GM12878 (cell line): ENCODE measurements at regions not wholly inside any gene's neighbourhood (a gene's known extent, or its start where the extent isn't known, plus 50 kb on each side); places are given as distances from the start of the nearest gene placed in this dataset.

Source experiments
- EGR1 ChIP-seq, 2 experiments: IDR thresholded peaks; 1 replicate in 1 of 2; 2 replicates in 1 of 2; pipeline ENCODE4 v1.6.1; 2011 to 2012; ENCODE audit warnings: low read depth in 2 of 2, low read length in 2 of 2, borderline replicate concordance in 1 of 2, mild to moderate bottlenecking in 1 of 2, moderate library complexity in 1 of 2
- EP300 ChIP-seq, 2 experiments: fragments of 150-350 bp in 1 of 2; IDR thresholded peaks; 2 replicates each; pipeline ENCODE4 v1.6.1; 2011 to 2012; ENCODE audit warnings: low read depth in 2 of 2, low read length in 2 of 2, borderline replicate concordance in 1 of 2, improper control_type of control experiment in 1 of 2, inconsistent platforms in 1 of 2; ENCODE audit not compliant: control insufficient read depth in 1 of 2
- EZH2 ChIP-seq: IDR thresholded peaks from 2 replicates; pipeline ENCODE4 v1.6.1; 2012; ENCODE audit warnings: low read depth, mild to moderate bottlenecking, control low read depth, inconsistent platforms, low read length, borderline replicate concordance; ENCODE audit not compliant: control insufficient read depth
- MYB ChIP-seq: fragments of 150-350 bp; IDR thresholded peaks from 2 replicates; pipeline ENCODE4 v1.6.1; 2014; ENCODE audit warnings: mild to moderate bottlenecking, low read depth, low read length, borderline replicate concordance
- NRF1 ChIP-seq: conservative IDR thresholded peaks from 2 replicates; pipeline ENCODE4 v1.6.1; 2011; ENCODE audit warnings: mild to moderate bottlenecking, low read depth, low read length, improper control_type of control experiment
- PAX8 ChIP-seq: fragments of 450-650 bp; IDR thresholded peaks from 2 replicates; pipeline ENCODE4 v1.6.1; 2017; ENCODE audit warnings: mild to moderate bottlenecking, moderate library complexity
- POLR2A ChIP-seq: IDR thresholded peaks from 2 replicates; pipeline ENCODE4 v1.6.1; 2011; ENCODE audit warnings: low read depth, mild to moderate bottlenecking, low read length
- SPI1 ChIP-seq: IDR thresholded peaks from 2 replicates; pipeline ENCODE4 v1.6.1; 2011; ENCODE audit warnings: low read depth, mild to moderate bottlenecking, low read length, moderate library complexity, borderline replicate concordance; ENCODE audit not compliant: insufficient read depth
- TF ChIP-seq, protein P1 (sequence below), 3 experiments: IDR thresholded peaks in 2 of 3; conservative IDR thresholded peaks in 1 of 3; 2 replicates each; pipeline ENCODE4 v1.5.1; 2011; ENCODE audit warnings: low read depth in 3 of 3, low read length in 3 of 3, mild to moderate bottlenecking in 3 of 3, control low read depth in 2 of 3, moderate library complexity in 2 of 3, inconsistent platforms in 1 of 3, mixed read lengths in 1 of 3; ENCODE audit not compliant: control insufficient read depth in 2 of 3, insufficient read depth in 1 of 3; ENCODE audit errors: extremely low read depth in 1 of 3
- TF ChIP-seq, protein P2 (sequence below): IDR thresholded peaks from 2 replicates; pipeline ENCODE4 v1.6.1; 2011; ENCODE audit warnings: borderline replicate concordance, low read depth, mild to moderate bottlenecking, moderate library complexity, mixed read lengths, low read length; ENCODE audit not compliant: insufficient read depth; ENCODE audit errors: extremely low read length
- TF ChIP-seq, protein P3 (sequence below): IDR thresholded peaks from 2 replicates; pipeline ENCODE4 v1.6.1; 2012; ENCODE audit warnings: low read length, inconsistent platforms

DNA sequence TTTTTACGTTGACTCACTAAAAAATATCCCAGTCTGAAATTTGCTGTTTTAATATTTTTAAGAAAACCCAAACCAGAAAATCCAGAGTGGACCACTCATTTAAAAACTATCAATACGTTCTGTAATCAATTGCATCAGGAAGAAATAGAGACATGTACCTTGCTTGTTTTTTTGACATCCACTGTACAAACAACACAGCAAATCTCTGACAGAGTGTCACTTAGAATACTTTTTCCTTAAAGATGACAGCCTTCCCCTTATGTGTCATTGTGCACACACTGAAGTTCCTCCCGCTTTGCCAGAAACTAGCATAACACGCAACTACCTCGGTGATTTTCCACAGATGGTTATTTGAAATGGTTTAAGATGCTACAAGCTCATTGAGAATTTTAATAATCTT, 321.7 kb upstream of the PFKP start:
- TF ChIP-seq EZH2, result no peak
- TF ChIP-seq SPI1, result no peak
- TF ChIP-seq POLR2A, result no peak
- TF ChIP-seq, protein P1, sequence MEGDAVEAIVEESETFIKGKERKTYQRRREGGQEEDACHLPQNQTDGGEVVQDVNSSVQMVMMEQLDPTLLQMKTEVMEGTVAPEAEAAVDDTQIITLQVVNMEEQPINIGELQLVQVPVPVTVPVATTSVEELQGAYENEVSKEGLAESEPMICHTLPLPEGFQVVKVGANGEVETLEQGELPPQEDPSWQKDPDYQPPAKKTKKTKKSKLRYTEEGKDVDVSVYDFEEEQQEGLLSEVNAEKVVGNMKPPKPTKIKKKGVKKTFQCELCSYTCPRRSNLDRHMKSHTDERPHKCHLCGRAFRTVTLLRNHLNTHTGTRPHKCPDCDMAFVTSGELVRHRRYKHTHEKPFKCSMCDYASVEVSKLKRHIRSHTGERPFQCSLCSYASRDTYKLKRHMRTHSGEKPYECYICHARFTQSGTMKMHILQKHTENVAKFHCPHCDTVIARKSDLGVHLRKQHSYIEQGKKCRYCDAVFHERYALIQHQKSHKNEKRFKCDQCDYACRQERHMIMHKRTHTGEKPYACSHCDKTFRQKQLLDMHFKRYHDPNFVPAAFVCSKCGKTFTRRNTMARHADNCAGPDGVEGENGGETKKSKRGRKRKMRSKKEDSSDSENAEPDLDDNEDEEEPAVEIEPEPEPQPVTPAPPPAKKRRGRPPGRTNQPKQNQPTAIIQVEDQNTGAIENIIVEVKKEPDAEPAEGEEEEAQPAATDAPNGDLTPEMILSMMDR (IDR thresholded peaks at IDR 0.05 in 2 of 3, conservative IDR thresholded peaks at IDR 0.05 in 1 of 3; ENCODE audit: control insufficient read depth in 2 of 3, extremely low read depth in 1 of 3, insufficient read depth in 1 of 3, low read depth in 3 of 3, low read length in 3 of 3), result no peak
- TF ChIP-seq, protein P2, sequence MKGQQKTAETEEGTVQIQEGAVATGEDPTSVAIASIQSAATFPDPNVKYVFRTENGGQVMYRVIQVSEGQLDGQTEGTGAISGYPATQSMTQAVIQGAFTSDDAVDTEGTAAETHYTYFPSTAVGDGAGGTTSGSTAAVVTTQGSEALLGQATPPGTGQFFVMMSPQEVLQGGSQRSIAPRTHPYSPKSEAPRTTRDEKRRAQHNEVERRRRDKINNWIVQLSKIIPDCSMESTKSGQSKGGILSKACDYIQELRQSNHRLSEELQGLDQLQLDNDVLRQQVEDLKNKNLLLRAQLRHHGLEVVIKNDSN, result no peak
- no peak for TF ChIP-seq NRF1
- TF ChIP-seq EGR1 (IDR thresholded peaks at IDR 0.05; ENCODE audit: borderline replicate concordance in 1 of 2, low read depth in 2 of 2, low read length in 2 of 2), result no peak
- TF ChIP-seq PAX8, result no peak
- TF ChIP-seq, protein P3, sequence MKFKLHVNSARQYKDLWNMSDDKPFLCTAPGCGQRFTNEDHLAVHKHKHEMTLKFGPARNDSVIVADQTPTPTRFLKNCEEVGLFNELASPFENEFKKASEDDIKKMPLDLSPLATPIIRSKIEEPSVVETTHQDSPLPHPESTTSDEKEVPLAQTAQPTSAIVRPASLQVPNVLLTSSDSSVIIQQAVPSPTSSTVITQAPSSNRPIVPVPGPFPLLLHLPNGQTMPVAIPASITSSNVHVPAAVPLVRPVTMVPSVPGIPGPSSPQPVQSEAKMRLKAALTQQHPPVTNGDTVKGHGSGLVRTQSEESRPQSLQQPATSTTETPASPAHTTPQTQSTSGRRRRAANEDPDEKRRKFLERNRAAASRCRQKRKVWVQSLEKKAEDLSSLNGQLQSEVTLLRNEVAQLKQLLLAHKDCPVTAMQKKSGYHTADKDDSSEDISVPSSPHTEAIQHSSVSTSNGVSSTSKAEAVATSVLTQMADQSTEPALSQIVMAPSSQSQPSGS, result no peak
- TF ChIP-seq EP300 (IDR thresholded peaks at IDR 0.05; ENCODE audit: borderline replicate concordance in 1 of 2, control insufficient read depth in 1 of 2, low read depth in 2 of 2, low read length in 2 of 2), result no peak
- no peak for TF ChIP-seq MYB
